ENCODE measurements at regions not wholly inside any gene's neighbourhood (a gene's known extent, or its start where the extent isn't known, plus 50 kb on each side); places are given as distances from the start of the nearest gene placed in this dataset.
A peak's percentile ranks its signal among the peaks of the same experiment; 100 is the strongest.

- ChIA-PET CTCF (no interaction called here), POLR2A (no interaction called here)
- in situ Hi-C loops (cut with HindIII; ENCODE audit: low pct_unique_long_range_greater_than_20kb, low sequenced_read_pairs): no loop called here
- no peaks in the 10 kb centered on the region for H3K36me3 ChIP-seq (ENCODE audit: control insufficient read depth, insufficient read depth, low read length)
- H3K9me3 ChIP-seq (ENCODE audit: control insufficient read depth, insufficient read depth, low read depth, low read length): no peaks in the 10 kb centered on the region
- no peak for ATAC-seq
- H3K27me3 ChIP-seq (ENCODE audit: control insufficient read depth, insufficient read depth, low read length): peaks cover 2% of the 10 kb centered on the region; the same call in 1 of the 2 replicates
- H3K27ac ChIP-seq (ENCODE audit: low read length): no peak overlapping the region
- intact Hi-C loops (cut with micrococcal nuclease; ENCODE audit: unreplicated experiment): no loop called here
- H3K4me3 ChIP-seq (ENCODE audit: low read depth in 2 of 2, low read length in 2 of 2): no peak overlapping the region
- no TSS peak for BruUV-seq (replicated peaks)
- no peaks in the 10 kb centered on the region for H3K4me1 ChIP-seq (ENCODE audit: control insufficient read depth, insufficient read depth, low read length)
- TF ChIP-seq TCF7L2 (IDR thresholded peaks at IDR 0.05; ENCODE audit: low read depth, low read length): no peak
- 0 out of 2 replicates have a peak, but pooled peaks have one; percentile 3 for TF ChIP-seq CTCF (IDR thresholded peaks at IDR 0.05)
- no peak for DNase-seq (ENCODE audit: low read depth, low spot score)
Observed at GRCh38 chr12:24535334-24536069, 413.4 kb downstream of the BCAT1 start.

- H3K27me3 ChIP-seq (ENCODE audit: control insufficient read depth, insufficient read depth, low read length): no peaks in the 10 kb centered on the region; the same call in 1 of the 2 replicates
- CTCF ChIA-PET: no interaction called here
Observed at GRCh38 chr12:24534622-24535021, 414.3 kb downstream of the BCAT1 start.

More at GRCh38 chr12:24534622-24535021, 414.3 kb downstream of the BCAT1 start:
- no peak overlapping the region for H3K4me3 ChIP-seq (ENCODE audit: low read depth in 2 of 2, low read length in 2 of 2)
- intact Hi-C loops (cut with micrococcal nuclease; ENCODE audit: unreplicated experiment) (no loop called here), in situ Hi-C loops (cut with HindIII; ENCODE audit: low pct_unique_long_range_greater_than_20kb, low sequenced_read_pairs) (no loop called here)
- no peaks in the 10 kb centered on the region for H3K9me3 ChIP-seq (ENCODE audit: control insufficient read depth, insufficient read depth, low read depth, low read length)
- no peaks in the 10 kb centered on the region for H3K4me1 ChIP-seq (ENCODE audit: control insufficient read depth, insufficient read depth, low read length)
- DNase-seq (ENCODE audit: low read depth, low spot score): no peak
- H3K36me3 ChIP-seq (ENCODE audit: control insufficient read depth, insufficient read depth, low read length): no peaks in the 10 kb centered on the region
- TF ChIP-seq SIN3A (IDR thresholded peaks at IDR 0.05; ENCODE audit: borderline replicate concordance, insufficient read depth, low read depth, low read length) (no peak), CTCF (IDR thresholded peaks at IDR 0.05) (no peak), POLR2AphosphoS5 (IDR thresholded peaks at IDR 0.05; ENCODE audit: low read depth, low read length) (no peak), TCF7L2 (IDR thresholded peaks at IDR 0.05; ENCODE audit: low read depth, low read length) (no peak), REST (IDR thresholded peaks at IDR 0.05; ENCODE audit: insufficient read depth in 1 of 2, low read depth in 2 of 2, low read length in 1 of 2) (no peak)
- BruUV-seq (replicated peaks): no TSS peak
- no peak overlapping the region for H3K27ac ChIP-seq (ENCODE audit: low read length)
- ATAC-seq: no peak
- POLR2A ChIA-PET: no interaction called here

All from Panc1 (cell line).